ENCODE measurements at regions not wholly inside any gene's neighbourhood (a gene's known extent, or its start where the extent isn't known, plus 50 kb on each side); places are given as distances from the start of the nearest gene placed in this dataset.

GRCh38 chr4:157997296-157997695 lies 175.5 kb downstream of the GASK1B start:
- TF ChIP-seq CTCF (IDR thresholded peaks at IDR 0.05; ENCODE audit: insufficient read depth, low read length) (no peak), POLR2AphosphoS5 (IDR thresholded peaks at IDR 0.05; ENCODE audit: low read depth) (no peak)

Data from HL-60 (cell line).